Choroid plexus epithelial cell (primary cell): ENCODE measurements at regions not wholly inside any gene's neighbourhood (a gene's known extent, or its start where the extent isn't known, plus 50 kb on each side); places are given as distances from the start of the nearest gene placed in this dataset.
"Not testable (repeated sequence)": the region's sequence is repeated elsewhere in the genome, so short reads cannot be mapped to it uniquely, and the experiment has no call there.

Experiments used
- DNase-seq: peaks from one replicate; pipeline ENCODE4 v3.0.0-alpha.2; 2010; ENCODE audit warnings: low read depth
- H3K4me3 ChIP-seq: 2 replicates; pipeline ENCODE4 v1.5.1; 2011; ENCODE audit warnings: low read depth, mild to moderate bottlenecking, control low read depth, low read length, moderate library complexity
- CTCF ChIP-seq: conservative IDR thresholded peaks from 2 replicates; pipeline ENCODE4 v1.5.1; 2011; ENCODE audit warnings: low read depth, mild to moderate bottlenecking, control low read depth, inconsistent platforms, low read length, moderate library complexity

DNA sequence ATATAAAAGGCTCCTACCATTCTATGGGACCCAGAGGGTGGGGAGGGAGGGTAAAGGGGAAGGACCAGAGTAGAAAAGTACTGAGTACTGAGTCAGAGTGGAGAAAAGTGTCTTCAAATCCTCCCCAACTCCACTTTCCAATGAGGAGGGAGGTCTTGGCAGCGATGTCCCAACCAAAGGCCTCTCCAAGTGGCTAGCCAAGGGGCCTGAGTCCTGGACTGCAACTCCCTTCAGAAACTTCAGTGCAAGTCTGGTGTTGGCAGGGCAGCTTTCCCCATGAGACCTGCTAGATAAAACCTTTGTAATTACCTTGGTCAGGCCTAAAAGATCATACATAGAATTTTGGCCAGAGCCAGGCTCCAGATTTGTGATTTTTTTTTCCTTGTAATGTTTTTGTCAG is 111.3 kb upstream of the TNPO1 start:
- no peak for DNase-seq
- TF ChIP-seq CTCF = no peak
- H3K4me3 ChIP-seq = no peak overlapping the region

GRCh38 chr5:72703876-72704275 is 112.6 kb upstream of the TNPO1 start:
- DNase-seq = no peak

GRCh38 chr5:72702881-72703434 is 113.5 kb upstream of the TNPO1 start:
- DNase-seq = no peak
- TF ChIP-seq CTCF = no peak

More at GRCh38 chr5:72703876-72704275, 112.6 kb upstream of the TNPO1 start:
- no peak overlapping the region for H3K4me3 ChIP-seq
- TF ChIP-seq CTCF = no peak

GRCh38 chr5:72702105-72702504 is 114.4 kb upstream of the TNPO1 start:
- not testable (repeated sequence) for DNase-seq, H3K4me3 ChIP-seq

More at GRCh38 chr5:72702881-72703434, 113.5 kb upstream of the TNPO1 start:
- H3K4me3 ChIP-seq = no peak overlapping the region

DNA sequence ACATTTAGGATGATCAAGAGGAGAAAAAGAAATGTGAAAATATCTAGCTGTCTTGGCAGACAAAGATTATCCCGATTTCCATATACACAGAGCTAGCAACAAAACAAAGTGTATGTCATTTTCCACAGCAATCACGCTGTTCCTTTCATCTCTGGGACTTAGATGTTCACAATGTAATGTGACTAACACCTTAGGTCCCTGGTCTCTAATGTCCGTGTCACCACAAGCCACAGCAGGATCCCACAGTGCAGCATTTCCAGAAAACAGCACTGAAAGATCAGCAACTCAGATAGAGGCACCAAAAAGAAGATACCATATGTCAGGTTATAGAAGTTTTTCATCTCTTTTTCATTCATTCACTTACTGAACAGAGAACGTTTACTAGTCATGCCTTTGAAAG is 118.0 kb upstream of the TNPO1 start:
- no peak overlapping the region for H3K4me3 ChIP-seq
- no peak for DNase-seq
- no peak for TF ChIP-seq CTCF

- TF ChIP-seq CTCF = no peak
- no peak for DNase-seq
- H3K4me3 ChIP-seq = no peak overlapping the region
Observed at GRCh38 chr5:72697622-72698021, 118.8 kb upstream of the TNPO1 start.

- DNase-seq = no peak
- TF ChIP-seq CTCF = no peak
- no peak overlapping the region for H3K4me3 ChIP-seq
Observed at GRCh38 chr5:72695659-72696058, 120.8 kb upstream of the TNPO1 start.
